CD4-positive, alpha-beta T cell treated with Interleukin-4 for 1 hour (primary cell): ENCODE measurements at regions not wholly inside any gene's neighbourhood (a gene's known extent, or its start where the extent isn't known, plus 50 kb on each side); places are given as distances from the start of the nearest gene placed in this dataset.
"Not testable (repeated sequence)": the region's sequence is repeated elsewhere in the genome, so short reads cannot be mapped to it uniquely, and the experiment has no call there.

ENCODE experiments used
- DNase-seq, 2 donors: peaks; one replicate each; pipeline ENCODE4 v3.0.0-alpha.2; 2020 to 2022

DNA sequence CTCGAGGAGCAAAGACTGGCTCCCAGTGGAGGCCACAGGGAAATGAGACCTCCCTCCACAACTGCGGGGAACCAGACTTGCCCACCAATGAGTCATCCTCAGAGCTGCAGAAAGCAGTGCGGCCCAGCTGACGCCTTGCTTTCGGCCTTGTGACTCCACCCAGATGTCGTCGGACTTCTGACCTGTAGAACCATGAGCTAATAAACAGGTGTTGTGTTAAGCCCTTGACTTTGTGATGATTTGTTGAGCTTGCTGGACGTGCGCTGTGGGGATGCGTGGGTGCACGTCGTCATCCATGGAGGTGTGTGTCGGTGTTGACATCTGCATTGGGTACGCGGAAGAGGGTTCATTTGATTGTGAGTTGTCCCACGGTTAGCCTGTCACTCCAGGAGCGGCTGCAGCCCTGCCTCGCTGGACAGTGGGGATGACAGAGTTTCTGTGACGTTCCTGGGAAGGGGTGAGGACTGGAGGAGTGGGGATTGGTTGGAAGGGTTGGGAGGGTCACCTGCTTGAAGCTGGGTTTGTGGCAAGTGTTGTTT, 154.1 kb downstream of the SH3BP4 start:
- DNase-seq: no peak

DNA sequence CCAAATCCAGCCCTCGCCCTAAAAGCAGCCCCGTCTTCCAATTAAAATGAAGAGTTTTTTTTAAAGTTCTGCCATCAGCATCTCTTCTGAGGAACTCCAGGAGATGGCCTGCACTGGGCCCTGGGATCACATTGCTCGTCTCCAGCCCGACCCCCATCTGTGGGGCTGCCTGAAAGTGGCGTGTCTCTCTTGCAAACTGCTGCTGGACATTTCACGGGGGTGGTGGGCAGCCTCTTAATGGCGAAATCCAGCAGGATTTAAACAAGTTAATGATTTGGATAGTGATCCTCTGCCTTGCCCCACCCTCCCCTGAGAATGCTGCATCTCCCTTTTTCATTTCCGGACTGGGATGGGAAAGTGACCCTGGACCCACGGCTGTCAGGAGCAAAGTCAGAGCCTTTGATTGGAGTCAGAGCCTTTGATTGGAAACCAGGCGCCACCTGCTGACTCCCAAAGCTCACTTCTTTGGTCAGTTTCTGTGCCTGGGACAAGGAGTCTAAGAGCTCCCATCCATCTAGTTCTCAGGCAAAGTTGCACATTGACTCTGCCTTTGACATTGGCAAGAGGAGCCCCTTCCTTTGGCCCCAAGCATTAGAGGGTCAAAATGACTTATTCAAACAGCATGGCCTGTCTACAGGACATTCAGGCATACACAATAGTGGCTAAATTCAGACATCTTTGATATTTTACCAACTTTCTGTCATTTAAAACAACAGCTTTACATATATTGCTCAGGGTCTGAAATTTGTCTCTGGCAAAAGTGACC, 155.2 kb downstream of the SH3BP4 start:
- peak in 1 of 2 donors; percentile 6 for DNase-seq

DNA sequence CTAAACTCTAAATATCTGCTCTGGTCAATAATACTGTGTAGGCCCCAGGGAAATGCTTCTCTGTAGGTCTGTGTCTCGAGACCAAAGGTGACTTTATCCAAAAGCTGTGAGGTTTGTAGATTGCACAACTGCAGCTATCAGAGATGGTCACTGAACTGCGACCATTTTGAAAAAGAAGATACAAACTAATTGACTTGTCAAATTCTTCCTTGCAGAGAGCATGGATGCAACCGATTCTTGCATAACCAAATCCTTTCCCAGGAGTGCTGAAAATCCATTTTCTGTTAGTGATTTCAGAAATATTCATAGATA, 155.8 kb downstream of the SH3BP4 start:
- no peak for DNase-seq

GRCh38 chr2:235109561-235109960, 157.7 kb downstream of the SH3BP4 start:
- DNase-seq: not testable (repeated sequence)

GRCh38 chr2:235112365-235112764, 160.5 kb downstream of the SH3BP4 start:
- no peak for DNase-seq

- no peak for DNase-seq
Measured at GRCh38 chr2:235113854-235114253, 162.0 kb downstream of the SH3BP4 start.

- no peak for DNase-seq
Measured at GRCh38 chr2:235114286-235114685, 162.5 kb downstream of the SH3BP4 start.

- DNase-seq: no peak
Measured at GRCh38 chr2:235115521-235115920, 163.7 kb downstream of the SH3BP4 start.

- DNase-seq: peak in 1 of 2 donors; percentile 40
Measured at GRCh38 chr2:235116885-235117492, 165.2 kb downstream of the SH3BP4 start.

- DNase-seq: no peak
Measured at GRCh38 chr2:235126768-235127167, 175.0 kb downstream of the SH3BP4 start.

- DNase-seq: no peak
Measured at GRCh38 chr2:235127931-235128330, 176.1 kb downstream of the SH3BP4 start.

DNA sequence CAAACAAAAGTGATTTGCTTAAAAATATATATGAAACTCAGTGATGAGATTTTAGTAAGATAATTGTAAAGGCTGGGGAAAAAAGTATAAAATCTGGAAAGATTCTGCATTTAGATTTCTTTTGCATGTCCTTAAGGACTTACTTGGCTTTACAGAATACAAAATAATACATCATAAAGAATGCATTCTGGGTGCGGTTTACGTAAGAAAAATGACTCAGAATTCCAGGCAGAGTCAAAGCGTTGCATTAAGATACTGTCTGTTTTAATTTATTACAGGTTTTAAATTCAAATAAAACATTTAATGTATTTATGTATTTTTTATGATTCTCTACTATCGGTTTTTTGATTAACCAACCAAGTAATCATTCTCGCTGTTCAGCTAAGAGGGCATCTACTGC, 178.0 kb downstream of the SH3BP4 start:
- no peak for DNase-seq

- no peak for DNase-seq
Measured at GRCh38 chr2:235131334-235132305, 179.8 kb downstream of the SH3BP4 start.

DNA sequence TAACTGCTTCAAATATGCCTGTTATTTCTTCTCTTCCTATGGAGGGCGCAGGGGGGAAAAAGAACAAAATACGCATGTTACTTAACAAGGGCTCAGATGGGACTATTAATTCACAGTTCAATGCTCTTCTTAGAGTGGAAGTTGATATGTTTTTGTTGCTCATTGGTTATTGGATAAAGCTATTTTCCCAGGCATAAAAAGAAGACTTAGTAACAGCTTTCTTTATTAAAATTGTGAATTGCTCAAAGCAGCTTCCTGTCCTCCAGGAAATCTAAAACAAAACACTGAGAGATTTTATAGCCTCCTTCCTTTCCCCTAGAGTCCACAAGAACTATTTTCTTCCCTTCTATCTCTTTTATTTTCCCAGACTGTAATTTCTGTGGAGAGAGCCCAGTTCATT, 180.8 kb downstream of the SH3BP4 start:
- DNase-seq: no peak

DNA sequence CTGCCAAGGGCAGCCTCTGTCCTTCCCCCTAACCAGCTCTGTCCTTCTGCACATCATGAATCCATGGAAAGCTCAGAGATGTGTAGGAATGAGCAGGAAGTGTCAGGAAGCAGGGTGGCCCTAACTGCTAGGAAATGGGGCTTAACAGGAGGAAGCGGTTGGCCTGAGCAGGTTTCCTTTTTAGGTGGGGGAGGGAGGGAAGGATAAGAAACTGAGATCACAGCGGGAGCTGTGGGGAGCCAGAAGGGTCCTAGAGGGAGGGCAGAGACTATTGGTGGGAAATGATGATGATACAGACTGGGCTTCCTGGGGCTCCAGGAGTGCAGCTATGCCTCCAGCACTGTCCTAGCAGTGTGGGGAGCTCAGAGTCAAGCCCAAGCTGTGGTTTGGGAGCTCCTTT, 182.0 kb downstream of the SH3BP4 start:
- DNase-seq: no peak

DNA sequence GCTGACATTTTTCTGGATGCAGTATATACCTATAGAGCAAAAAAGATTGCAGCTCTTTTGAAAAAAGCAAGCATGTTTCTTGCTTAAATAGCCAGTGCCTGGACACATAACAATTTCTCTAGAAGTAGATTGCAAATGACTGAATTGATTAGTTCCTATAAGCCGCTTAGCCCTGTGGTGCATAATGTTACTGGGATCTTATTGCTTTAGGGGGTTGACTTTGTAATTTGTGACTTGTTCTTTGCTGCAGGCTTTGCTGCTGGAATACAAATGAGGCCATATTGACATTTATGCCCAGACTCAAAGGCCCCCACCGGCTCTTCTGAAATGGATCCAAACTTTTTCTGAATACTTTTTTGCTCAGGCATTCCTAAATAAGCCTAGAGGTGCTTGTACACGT, 182.6 kb downstream of the SH3BP4 start:
- DNase-seq: no peak

DNA sequence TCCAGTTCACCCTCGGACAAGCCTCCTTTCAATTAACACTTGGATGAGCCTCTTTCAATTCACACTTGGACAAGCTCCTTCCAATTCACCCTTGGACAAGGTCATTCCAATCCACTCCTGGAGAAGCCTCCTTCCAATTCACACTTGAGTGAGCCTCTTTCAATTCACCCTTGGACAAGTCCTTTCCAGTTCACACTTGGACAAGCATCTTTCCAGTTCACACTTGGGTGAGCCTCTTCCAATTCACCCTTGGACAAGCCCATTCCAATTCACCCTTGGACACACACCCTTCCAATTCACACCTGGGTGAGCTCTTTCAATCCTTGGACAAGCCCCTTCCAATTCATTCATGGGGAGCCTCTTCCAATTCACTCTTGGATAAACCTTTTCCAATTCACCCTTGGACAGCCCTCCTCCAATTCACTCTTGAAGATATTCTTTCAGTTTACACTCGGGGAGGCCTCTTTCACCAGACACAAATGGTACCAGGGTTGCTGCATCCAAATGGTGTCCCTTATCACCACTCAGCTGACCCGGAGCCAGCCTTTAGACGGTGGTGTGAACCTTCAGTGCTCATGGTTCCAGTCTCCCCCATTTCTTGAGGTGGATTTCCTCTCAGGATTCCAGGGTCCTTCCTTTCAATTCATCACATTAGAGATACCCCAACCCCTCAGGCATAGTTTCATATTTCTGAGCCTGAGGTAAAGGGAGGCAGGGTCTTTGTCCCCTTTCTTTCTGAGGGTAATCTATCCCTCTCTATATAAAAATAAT, 183.6 kb downstream of the SH3BP4 start:
- DNase-seq: no peak

- peak in 1 of 2 donors; percentile 37 for DNase-seq
Measured at GRCh38 chr2:235135990-235136561, 184.3 kb downstream of the SH3BP4 start.

DNA sequence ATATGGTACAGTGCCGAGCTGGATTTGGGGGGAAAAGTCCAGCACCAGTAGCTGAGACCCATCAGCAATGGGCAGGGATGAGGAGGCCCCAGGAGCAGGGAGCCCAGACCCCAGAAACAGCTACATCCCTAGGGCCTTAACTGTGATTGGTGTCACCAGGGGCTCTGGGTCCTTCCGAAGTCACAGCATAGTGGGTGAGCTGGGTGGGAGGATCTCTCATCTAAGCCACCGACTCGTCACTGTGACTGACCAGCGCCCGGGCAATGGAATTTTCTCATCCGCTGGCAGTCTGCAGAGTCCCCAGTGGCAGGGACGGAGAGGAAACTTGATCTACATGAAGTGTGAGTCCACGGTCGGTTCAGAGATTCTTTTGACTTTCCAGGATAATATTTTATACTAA, 186.5 kb downstream of the SH3BP4 start:
- no peak for DNase-seq

DNA sequence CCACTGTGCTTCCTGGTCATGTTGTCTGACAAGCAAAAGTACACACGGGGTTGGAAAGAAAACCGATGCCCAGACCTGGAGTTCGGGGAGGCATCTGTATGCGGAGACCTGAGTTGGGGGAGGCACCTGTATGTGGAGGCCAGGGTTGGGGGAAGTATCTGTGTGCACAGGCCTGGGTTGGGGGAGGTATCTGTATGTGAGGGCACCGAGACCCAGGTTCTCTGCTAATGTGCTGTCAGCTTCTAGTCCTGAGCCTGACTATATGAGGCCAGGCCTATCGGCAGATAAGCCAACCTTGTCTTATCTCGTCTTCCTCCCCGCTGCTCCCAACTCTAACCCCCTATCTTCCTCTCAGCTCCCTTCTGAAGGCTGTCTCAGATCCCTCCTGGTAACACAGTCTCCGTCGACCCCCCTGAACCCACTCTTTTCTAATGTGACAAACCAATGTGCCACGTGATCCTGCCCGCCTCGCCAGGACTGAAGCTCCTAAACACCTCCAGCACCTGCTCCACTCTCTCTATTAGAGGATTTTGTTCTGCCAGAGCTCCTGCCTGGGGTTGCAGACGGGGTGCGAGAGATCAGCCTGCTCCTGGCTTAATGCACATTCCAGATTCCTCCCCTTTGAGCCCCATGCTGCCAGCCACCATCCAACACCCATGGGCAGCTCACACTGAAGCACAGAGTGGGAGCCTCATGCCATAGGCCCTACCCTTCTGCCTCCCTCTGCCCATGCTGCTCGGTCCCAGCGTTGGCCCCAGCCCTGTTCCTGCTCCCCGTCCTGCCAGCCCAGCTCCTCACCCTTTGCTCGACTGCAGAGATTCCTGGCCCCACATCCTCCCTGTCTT, 188.4 kb downstream of the SH3BP4 start:
- no peak for DNase-seq

GRCh38 chr2:235140801-235141081, 188.9 kb downstream of the SH3BP4 start:
- DNase-seq: no peak
